ENCODE measurements at regions not wholly inside any gene's neighbourhood (a gene's known extent, or its start where the extent isn't known, plus 50 kb on each side); places are given as distances from the start of the nearest gene placed in this dataset.

DNA sequence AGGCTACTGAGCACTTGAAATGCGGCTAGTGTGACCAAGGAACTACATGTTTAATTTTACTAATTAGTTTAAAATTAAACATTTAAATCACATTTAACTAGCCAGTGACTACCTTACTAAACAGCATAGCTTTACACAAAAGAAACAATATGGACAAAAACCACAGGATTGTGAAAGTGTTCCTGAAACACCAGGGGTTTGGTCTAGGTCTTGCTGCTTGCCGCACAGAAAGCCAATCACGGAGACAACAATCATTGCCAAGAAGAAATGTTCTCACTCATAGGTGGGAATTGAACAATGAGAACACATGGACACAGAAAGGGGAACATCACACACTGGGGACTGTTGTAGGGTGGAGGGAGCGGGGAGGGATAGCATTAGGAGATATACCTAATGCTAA lies 309.5 kb downstream of the C11orf87 start:
- Histone ChIP-seq H3K27ac (ENCODE audit: low read length, poor library complexity, severe bottlenecking) (no peak overlapping the region), H2AK5ac (ENCODE audit: low read length, severe bottlenecking) (no peak overlapping the region), H4K91ac (ENCODE audit: low read length) (no peak overlapping the region), H2BK15ac (ENCODE audit: low read depth, poor library complexity, severe bottlenecking) (no peak overlapping the region), H3K23ac (ENCODE audit: low read length in 2 of 2) (no peak overlapping the region), H2BK12ac (ENCODE audit: low read length in 2 of 2) (no peak overlapping the region), H3K4ac (ENCODE audit: low read depth in 1 of 2, low read length in 2 of 2) (no peak overlapping the region), H3K27me3 (ENCODE audit: control insufficient read depth in 1 of 2, insufficient read depth in 1 of 2, low read length in 2 of 2) (no peaks in the 10 kb centered on the region), H3K4me3 (ENCODE audit: insufficient read depth in 1 of 2, low read depth in 1 of 2, low read length in 2 of 2) (no peak overlapping the region), H3K9ac (ENCODE audit: low read length) (no peak overlapping the region), H2BK120ac (ENCODE audit: low read depth, low read length) (no peak overlapping the region), H2AFZ (ENCODE audit: low read depth, low read length) (no peak overlapping the region), H3K18ac (ENCODE audit: low read depth in 1 of 2, low read length in 2 of 2) (no peak overlapping the region), H3K4me2 (ENCODE audit: low read length, poor library complexity, severe bottlenecking) (no peak overlapping the region), H3K36me3 (ENCODE audit: control insufficient read depth in 1 of 2, insufficient read depth in 2 of 2, low read depth in 1 of 2, low read length in 2 of 2) (no peaks in the 10 kb centered on the region), H3K9me3 (ENCODE audit: control insufficient read depth, low read length) (no peaks in the 10 kb centered on the region), H4K8ac (ENCODE audit: low read length) (no peak overlapping the region), H3K14ac (ENCODE audit: low read length in 2 of 2) (no peak overlapping the region), H2BK5ac (ENCODE audit: low read depth, low read length, poor library complexity, severe bottlenecking) (no peak overlapping the region), H3K79me1 (replicated peaks; ENCODE audit: low read length, poor library complexity, severe bottlenecking) (no peaks in the 10 kb centered on the region), H3K4me1 (ENCODE audit: control insufficient read depth, insufficient read depth, low read depth, low read length) (no peaks in the 10 kb centered on the region)
- 100% methylated on average over 2 of the region's 4 CpGs for WGBS
- no peak for DNase-seq

- H3K9ac ChIP-seq (ENCODE audit: low read length), result no peak overlapping the region
- no peak overlapping the region for H2BK5ac ChIP-seq (ENCODE audit: low read depth, low read length, poor library complexity, severe bottlenecking)
- no peaks in the 10 kb centered on the region for H3K9me3 ChIP-seq (ENCODE audit: control insufficient read depth, low read length)
- no peak overlapping the region for H2AFZ ChIP-seq (ENCODE audit: low read depth, low read length)
- H2BK120ac ChIP-seq (ENCODE audit: low read depth, low read length), result no peak overlapping the region
- 100% methylated on average over 1 of the region's 1 CpG for WGBS
- no peak overlapping the region for H3K14ac ChIP-seq (ENCODE audit: low read length in 2 of 2)
- H4K91ac ChIP-seq (ENCODE audit: low read length), result no peak overlapping the region
- H3K23ac ChIP-seq (ENCODE audit: low read length in 2 of 2), result no peak overlapping the region
- no peak overlapping the region for H3K4me3 ChIP-seq (ENCODE audit: insufficient read depth in 1 of 2, low read depth in 1 of 2, low read length in 2 of 2)
- H3K4me1 ChIP-seq (ENCODE audit: control insufficient read depth, insufficient read depth, low read depth, low read length), result no peaks in the 10 kb centered on the region
- no peaks in the 10 kb centered on the region for H3K27me3 ChIP-seq (ENCODE audit: control insufficient read depth in 1 of 2, insufficient read depth in 1 of 2, low read length in 2 of 2)
- DNase-seq, result no peak
- H2AK5ac ChIP-seq (ENCODE audit: low read length, severe bottlenecking), result no peak overlapping the region
- H3K4ac ChIP-seq (ENCODE audit: low read depth in 1 of 2, low read length in 2 of 2), result no peak overlapping the region
- no peak overlapping the region for H3K27ac ChIP-seq (ENCODE audit: low read length, poor library complexity, severe bottlenecking)
- H3K36me3 ChIP-seq (ENCODE audit: control insufficient read depth in 1 of 2, insufficient read depth in 2 of 2, low read depth in 1 of 2, low read length in 2 of 2), result no peaks in the 10 kb centered on the region
- H3K18ac ChIP-seq (ENCODE audit: low read depth in 1 of 2, low read length in 2 of 2), result no peak overlapping the region
- no peak overlapping the region for H2BK12ac ChIP-seq (ENCODE audit: low read length in 2 of 2)
- H3K79me1 ChIP-seq (replicated peaks; ENCODE audit: low read length, poor library complexity, severe bottlenecking), result no peaks in the 10 kb centered on the region
- no peak overlapping the region for H3K4me2 ChIP-seq (ENCODE audit: low read length, poor library complexity, severe bottlenecking)
- no peak overlapping the region for H2BK15ac ChIP-seq (ENCODE audit: low read depth, poor library complexity, severe bottlenecking)
- no peak overlapping the region for H4K8ac ChIP-seq (ENCODE audit: low read length)
Observed at GRCh38 chr11:109733245-109733644, 311.3 kb downstream of the C11orf87 start.

DNA sequence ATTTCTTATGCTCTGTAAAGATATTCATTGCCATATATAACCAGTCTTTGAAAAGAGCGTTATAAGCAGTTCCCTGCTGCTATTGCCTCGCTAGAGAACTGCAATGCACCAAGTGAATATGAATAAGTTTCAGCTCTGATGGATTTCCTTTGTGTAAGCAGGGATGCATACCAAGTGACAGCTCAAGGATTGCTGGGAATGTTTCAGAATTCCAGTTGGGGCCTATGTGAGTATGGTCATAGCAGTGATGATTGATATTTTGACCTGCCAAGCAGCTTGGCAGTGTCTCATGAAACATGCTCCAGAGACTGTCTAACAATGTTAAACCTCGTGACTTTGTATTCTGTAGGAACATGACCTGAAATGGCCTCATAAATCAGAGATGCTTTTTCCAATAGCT lies 312.6 kb downstream of the C11orf87 start:
- no peak overlapping the region for H2BK120ac ChIP-seq (ENCODE audit: low read depth, low read length)
- H3K4me3 ChIP-seq (ENCODE audit: insufficient read depth in 1 of 2, low read depth in 1 of 2, low read length in 2 of 2), result no peak overlapping the region
- H4K8ac ChIP-seq (ENCODE audit: low read length), result no peak overlapping the region
- H3K27me3 ChIP-seq (ENCODE audit: control insufficient read depth in 1 of 2, insufficient read depth in 1 of 2, low read length in 2 of 2), result no peaks in the 10 kb centered on the region
- H2BK12ac ChIP-seq (ENCODE audit: low read length in 2 of 2), result no peak overlapping the region
- H3K36me3 ChIP-seq (ENCODE audit: control insufficient read depth in 1 of 2, insufficient read depth in 2 of 2, low read depth in 1 of 2, low read length in 2 of 2), result no peaks in the 10 kb centered on the region
- no peak overlapping the region for H3K27ac ChIP-seq (ENCODE audit: low read length, poor library complexity, severe bottlenecking)
- no peak overlapping the region for H2BK15ac ChIP-seq (ENCODE audit: low read depth, poor library complexity, severe bottlenecking)
- H3K4me2 ChIP-seq (ENCODE audit: low read length, poor library complexity, severe bottlenecking), result no peak overlapping the region
- no peak overlapping the region for H3K14ac ChIP-seq (ENCODE audit: low read length in 2 of 2)
- no peak overlapping the region for H2AK5ac ChIP-seq (ENCODE audit: low read length, severe bottlenecking)
- H2AFZ ChIP-seq (ENCODE audit: low read depth, low read length), result no peak overlapping the region
- 70% methylated on average over 3 of the region's 3 CpGs for WGBS
- no peaks in the 10 kb centered on the region for H3K79me1 ChIP-seq (replicated peaks; ENCODE audit: low read length, poor library complexity, severe bottlenecking)
- H3K9ac ChIP-seq (ENCODE audit: low read length), result no peak overlapping the region
- H3K9me3 ChIP-seq (ENCODE audit: control insufficient read depth, low read length), result no peaks in the 10 kb centered on the region
- H4K91ac ChIP-seq (ENCODE audit: low read length), result no peak overlapping the region
- H3K18ac ChIP-seq (ENCODE audit: low read depth in 1 of 2, low read length in 2 of 2), result no peak overlapping the region
- no peak overlapping the region for H3K4ac ChIP-seq (ENCODE audit: low read depth in 1 of 2, low read length in 2 of 2)
- H3K23ac ChIP-seq (ENCODE audit: low read length in 2 of 2), result no peak overlapping the region
- DNase-seq, result peak; percentile 32
- H3K4me1 ChIP-seq (ENCODE audit: control insufficient read depth, insufficient read depth, low read depth, low read length), result no peaks in the 10 kb centered on the region
- H2BK5ac ChIP-seq (ENCODE audit: low read depth, low read length, poor library complexity, severe bottlenecking), result no peak overlapping the region

GRCh38 chr11:109735128-109735527 lies 313.1 kb downstream of the C11orf87 start:
- no peak overlapping the region for H3K27ac ChIP-seq (ENCODE audit: low read length, poor library complexity, severe bottlenecking)

More at GRCh38 chr11:109735128-109735527, 313.1 kb downstream of the C11orf87 start:
- H3K27me3 ChIP-seq (ENCODE audit: control insufficient read depth in 1 of 2, insufficient read depth in 1 of 2, low read length in 2 of 2), result no peaks in the 10 kb centered on the region
- no peaks in the 10 kb centered on the region for H3K79me1 ChIP-seq (replicated peaks; ENCODE audit: low read length, poor library complexity, severe bottlenecking)
- H3K18ac ChIP-seq (ENCODE audit: low read depth in 1 of 2, low read length in 2 of 2), result peak overlapping the region in 1 of 2 experiments; percentile 13
- no peak overlapping the region for H3K14ac ChIP-seq (ENCODE audit: low read length in 2 of 2)
- no peak overlapping the region for H2AK5ac ChIP-seq (ENCODE audit: low read length, severe bottlenecking)
- no peak overlapping the region for H2BK5ac ChIP-seq (ENCODE audit: low read depth, low read length, poor library complexity, severe bottlenecking)
- H4K8ac ChIP-seq (ENCODE audit: low read length), result no peak overlapping the region
- H3K9me3 ChIP-seq (ENCODE audit: control insufficient read depth, low read length), result no peaks in the 10 kb centered on the region
- no peak overlapping the region for H2AFZ ChIP-seq (ENCODE audit: low read depth, low read length)
- no peak overlapping the region for H3K4ac ChIP-seq (ENCODE audit: low read depth in 1 of 2, low read length in 2 of 2)
- no peaks in the 10 kb centered on the region for H3K4me1 ChIP-seq (ENCODE audit: control insufficient read depth, insufficient read depth, low read depth, low read length)
- H3K9ac ChIP-seq (ENCODE audit: low read length), result no peak overlapping the region
- H3K23ac ChIP-seq (ENCODE audit: low read length in 2 of 2), result no peak overlapping the region
- no peak overlapping the region for H2BK15ac ChIP-seq (ENCODE audit: low read depth, poor library complexity, severe bottlenecking)
- H3K4me3 ChIP-seq (ENCODE audit: insufficient read depth in 1 of 2, low read depth in 1 of 2, low read length in 2 of 2), result no peak overlapping the region
- no peak overlapping the region for H2BK120ac ChIP-seq (ENCODE audit: low read depth, low read length)
- WGBS, result 63% methylated on average over 1 of the region's 2 CpGs
- no peak overlapping the region for H3K4me2 ChIP-seq (ENCODE audit: low read length, poor library complexity, severe bottlenecking)
- peak; percentile 31 for DNase-seq
- H2BK12ac ChIP-seq (ENCODE audit: low read length in 2 of 2), result no peak overlapping the region
- H3K36me3 ChIP-seq (ENCODE audit: control insufficient read depth in 1 of 2, insufficient read depth in 2 of 2, low read depth in 1 of 2, low read length in 2 of 2), result no peaks in the 10 kb centered on the region
- H4K91ac ChIP-seq (ENCODE audit: low read length), result no peak overlapping the region

Data from mesenchymal stem cell (in vitro differentiated cells and primary cell).